H1 (cell line): ENCODE measurements at regions not wholly inside any gene's neighbourhood (a gene's known extent, or its start where the extent isn't known, plus 50 kb on each side); places are given as distances from the start of the nearest gene placed in this dataset.

Experiments used
- CTCF ChIA-PET: fragments of 300-600 bp; sonication (Branson Sonifier 250); formaldehyde crosslinking; loops from one replicate; lab custom pipeline; 2021; ENCODE audit not compliant: partially characterized antibody; lab: Charles Lee
- POLR2A ChIA-PET: fragments of 300-600 bp; sonication (Branson Sonifier 250); formaldehyde crosslinking; loops from one replicate; lab custom pipeline; 2021; ENCODE audit warnings: inconsistent platforms; ENCODE audit not compliant: partially characterized antibody; lab: Charles Lee
- DNase-seq, 2 experiments: peaks; one replicate each; pipeline versions ENCODE4 v3.0.0 to v3.0.0-alpha.2; 2010 to 2022; ENCODE audit warnings: low spot score in 2 of 2, low read depth in 1 of 2, mixed read lengths in 1 of 2
- FAIRE-seq: peaks from 2 replicates; lab custom pipeline; 2011; peaks lifted over from hg19 to GRCh38; lab: Jason Lieb, UNC
- H2AFZ ChIP-seq: 2 replicates; pipeline ENCODE4 v1.8.1; 2012; ENCODE audit warnings: low read length, inconsistent platforms
- H2AK5ac ChIP-seq: 2 replicates; pipeline ENCODE4 v1.6.1; 2013; ENCODE audit warnings: low read depth, low read length
- H2BK120ac ChIP-seq: replicated peaks from 2 replicates; pipeline ENCODE3; 2013; ENCODE audit warnings: low read depth, low read length, inconsistent platforms
- H2BK12ac ChIP-seq: 2 replicates; pipeline ENCODE4 v1.6.1; 2013; ENCODE audit warnings: low read depth, low read length
- H2BK15ac ChIP-seq: 2 replicates; pipeline ENCODE4 v1.6.1; 2013; ENCODE audit warnings: low read length
- H2BK20ac ChIP-seq: 2 replicates; pipeline ENCODE4 v1.6.1; 2013; ENCODE audit warnings: low read length
- H2BK5ac ChIP-seq: 2 replicates; pipeline ENCODE4 v1.6.1; 2013; ENCODE audit warnings: low read depth, low read length
- H3K14ac ChIP-seq: 2 replicates; pipeline ENCODE4 v1.6.1; 2013; ENCODE audit warnings: inconsistent platforms; ENCODE audit not compliant: insufficient read length
- H3K18ac ChIP-seq: 2 replicates; pipeline ENCODE4 v1.6.1; 2013; ENCODE audit warnings: low read length; ENCODE audit errors: extremely low read depth
- H3K23ac ChIP-seq: 2 replicates; pipeline ENCODE4 v1.6.1; 2013; ENCODE audit warnings: inconsistent platforms; ENCODE audit not compliant: insufficient read length
- H3K23me2 ChIP-seq: 2 replicates; pipeline ENCODE4 v1.6.1; 2013; ENCODE audit warnings: low read depth, low read length
- H3K27ac ChIP-seq: 2 replicates; pipeline ENCODE4 v1.6.1; 2011; ENCODE audit warnings: low read depth, low read length, inconsistent platforms
- H3K27me3 ChIP-seq, 4 experiments: replicated peaks in 1 of 4; 1 replicate in 1 of 4; 2 replicates in 3 of 4; pipeline versions ENCODE4 v1.6.1 to v1.8.1; 2011 to 2013; ENCODE audit warnings: low read length in 3 of 4, mild to moderate bottlenecking in 3 of 4, inconsistent platforms in 2 of 4, mixed read lengths in 2 of 4, moderate library complexity in 1 of 4; ENCODE audit not compliant: control insufficient read depth in 3 of 4, insufficient read depth in 3 of 4; ENCODE audit errors: extremely low read depth in 1 of 4
- H3K36me3 ChIP-seq, 4 experiments: 2 replicates each; pipeline versions ENCODE4 v1.6.1 to v1.8.1; 2011 to 2013; ENCODE audit warnings: mild to moderate bottlenecking in 4 of 4, low read length in 3 of 4, moderate library complexity in 2 of 4, control low read depth in 1 of 4, inconsistent platforms in 1 of 4; ENCODE audit not compliant: insufficient read depth in 4 of 4, control insufficient read depth in 2 of 4
- H3K4ac ChIP-seq: replicated peaks from 2 replicates; pipeline ENCODE3; 2013; ENCODE audit warnings: low read length, low read depth, mixed read lengths, inconsistent platforms; ENCODE audit not compliant: insufficient read length
- H3K4me1 ChIP-seq, 4 experiments: replicated peaks in 1 of 4; 1 replicate in 1 of 4; 2 replicates in 3 of 4; pipeline versions ENCODE4 v1.6.1 to v1.8.1; 2011 to 2013; ENCODE audit warnings: low read length in 3 of 4, inconsistent platforms in 2 of 4, mixed read lengths in 1 of 4; ENCODE audit not compliant: insufficient read depth in 4 of 4, control insufficient read depth in 3 of 4
- H3K4me2 ChIP-seq, 2 experiments: 2 replicates each; pipeline versions ENCODE4 v1.6.1 to v1.8.1; 2011 to 2013; ENCODE audit warnings: low read depth in 2 of 2, low read length in 2 of 2, control low read depth in 1 of 2, inconsistent platforms in 1 of 2, mild to moderate bottlenecking in 1 of 2; ENCODE audit not compliant: insufficient read depth in 1 of 2
- H3K4me3 ChIP-seq, 4 experiments: fragments of 200-600, 300-600 bp in 1 of 4; sonication (generic), shearing (Covaris generic), sonication (Bioruptor Twin) in 1 of 4; 2 replicates each; pipeline versions ENCODE4 v1.5.1 to v1.8.1; 2011 to 2016; ENCODE audit warnings: low read length in 4 of 4, low read depth in 3 of 4, control low read depth in 2 of 4, inconsistent platforms in 2 of 4, mild to moderate bottlenecking in 2 of 4, mixed read lengths in 1 of 4, moderate library complexity in 1 of 4; ENCODE audit not compliant: insufficient read depth in 2 of 4; ENCODE audit errors: extremely low read depth in 1 of 4
- H3K56ac ChIP-seq: replicated peaks from 2 replicates; pipeline ENCODE3; 2013; ENCODE audit warnings: low read depth, mild to moderate bottlenecking, mixed read lengths, low read length, inconsistent platforms; ENCODE audit not compliant: insufficient read length
- H3K79me1 ChIP-seq: 2 replicates; pipeline ENCODE4 v1.6.1; 2013; ENCODE audit warnings: low read depth, low read length, control low read depth
- H3K79me2 ChIP-seq, 2 experiments: 2 replicates each; pipeline versions ENCODE4 v1.6.1 to v1.8.1; 2012 to 2013; ENCODE audit warnings: low read length in 2 of 2, mild to moderate bottlenecking in 2 of 2, inconsistent platforms in 1 of 2; ENCODE audit not compliant: insufficient read depth in 2 of 2, control insufficient read depth in 1 of 2
- H3K9ac ChIP-seq, 4 experiments: replicated peaks in 1 of 4; 1 replicate in 1 of 4; 2 replicates in 3 of 4; pipeline versions ENCODE4 v1.6.1 to v1.8.1; 2011 to 2013; ENCODE audit warnings: low read depth in 3 of 4, low read length in 3 of 4, control low read depth in 2 of 4, mild to moderate bottlenecking in 2 of 4, moderate library complexity in 2 of 4, inconsistent platforms in 1 of 4; ENCODE audit errors: extremely low read depth in 1 of 4
- H3K9me3 ChIP-seq, 2 experiments: 2 replicates each; pipeline versions ENCODE4 v1.6.1 to v1.8.1; 2012 to 2013; ENCODE audit warnings: mild to moderate bottlenecking in 2 of 2, moderate library complexity in 2 of 2, control low read depth in 1 of 2, inconsistent platforms in 1 of 2, low read depth in 1 of 2, low read length in 1 of 2, mixed read lengths in 1 of 2; ENCODE audit not compliant: insufficient read depth in 2 of 2
- H4K20me1 ChIP-seq, 2 experiments: replicated peaks in 1 of 2; 2 replicates each; pipeline versions ENCODE3 to v1.8.1; 2011 to 2013; ENCODE audit warnings: inconsistent platforms in 2 of 2, low read length in 2 of 2, mild to moderate bottlenecking in 1 of 2; ENCODE audit not compliant: insufficient read depth in 2 of 2, control insufficient read depth in 1 of 2
- H4K5ac ChIP-seq: 2 replicates; pipeline ENCODE4 v1.6.1; 2013; ENCODE audit warnings: low read length, low read depth, mixed read lengths, inconsistent platforms; ENCODE audit not compliant: insufficient read length
- H4K8ac ChIP-seq: 2 replicates; pipeline ENCODE4 v1.8.0; 2013; ENCODE audit warnings: mild to moderate bottlenecking, moderate library complexity, low read length, inconsistent platforms; ENCODE audit not compliant: insufficient read depth; ENCODE audit errors: extremely low read depth
- H4K91ac ChIP-seq: replicated peaks from 2 replicates; pipeline ENCODE3; 2013; ENCODE audit warnings: low read length, mixed read lengths, inconsistent platforms; ENCODE audit not compliant: insufficient read length
- ASH2L ChIP-seq: fragments of 200-600, 300-600 bp; sonication (generic); IDR thresholded peaks from one replicate; pipeline ENCODE4 v1.7.1; 2017; ENCODE audit warnings: low read length
- CBX5 ChIP-seq: fragments of 300-800, 300-1000 bp; sonication (generic); IDR thresholded peaks from 2 replicates; pipeline ENCODE4 v1.7.1; 2016; ENCODE audit warnings: antibody characterized with exemption, low read length, low read depth
- CEBPB ChIP-seq: IDR thresholded peaks from 2 replicates; pipeline ENCODE4 v1.6.1; 2012; ENCODE audit warnings: low read depth, low read length
- CTCF ChIP-seq, 3 experiments: IDR thresholded peaks; 1 replicate in 2 of 3; 2 replicates in 1 of 3; pipeline versions ENCODE4 v1.5.1 to v1.6.1; 2011; ENCODE audit warnings: low read length in 3 of 3, mild to moderate bottlenecking in 3 of 3, inconsistent platforms in 2 of 3, low read depth in 1 of 3, moderate library complexity in 1 of 3; ENCODE audit not compliant: insufficient read depth in 1 of 3; ENCODE audit errors: control extremely low read depth in 1 of 3
- EZH2 ChIP-seq: fragments of 200-600 bp; sonication (generic); IDR thresholded peaks from 2 replicates; pipeline ENCODE4 v1.7.1; 2012; ENCODE audit warnings: low read depth, mild to moderate bottlenecking, moderate library complexity, low read length, inconsistent platforms; ENCODE audit not compliant: severe bottlenecking
- JUND ChIP-seq: IDR thresholded peaks from 2 replicates; pipeline ENCODE4 v1.6.1; 2011; ENCODE audit warnings: mild to moderate bottlenecking, improper control_type of control experiment, low read length
- NRF1 ChIP-seq: IDR thresholded peaks from 2 replicates; pipeline ENCODE4 v1.6.1; 2011; ENCODE audit warnings: mild to moderate bottlenecking, low read depth, low read length, improper control_type of control experiment
- POU5F1 ChIP-seq: IDR thresholded peaks from 2 replicates; pipeline ENCODE4 v1.6.1; 2011; ENCODE audit warnings: low read depth, mild to moderate bottlenecking, low read length, moderate library complexity
- RXRA ChIP-seq: IDR thresholded peaks from 2 replicates; pipeline ENCODE4 v1.6.1; 2011; ENCODE audit warnings: low read depth, mild to moderate bottlenecking, low read length, moderate library complexity; ENCODE audit not compliant: insufficient read depth
- TEAD4 ChIP-seq: IDR thresholded peaks from 2 replicates; pipeline ENCODE4 v1.6.1; 2012; ENCODE audit warnings: low read depth, low read length, inconsistent platforms, mixed read lengths
- YY1 ChIP-seq: IDR thresholded peaks from 2 replicates; pipeline ENCODE4 v1.6.1; 2011; ENCODE audit warnings: low read depth, mild to moderate bottlenecking, low read length
- WGBS, 2 experiments: shearing (Covaris generic) in 1 of 2; methylation state at CpG; one replicate each; pipeline versions ENCODE4 v1.1.6 to v1.1.7; 2013 to 2015; ENCODE audit warnings: low lambda C conversion rate in 2 of 2, mixed read lengths in 2 of 2, inconsistent platforms in 1 of 2, low coverage in 1 of 2, missing lambda C conversion rate in 1 of 2; ENCODE audit not compliant: insufficient replicate concordance in 2 of 2, insufficient coverage in 1 of 2, insufficient read length in 1 of 2; ENCODE audit errors: extremely low coverage in 1 of 2, missing lambda C conversion rate in 1 of 2; 5-methylcytosine and 5-hydroxymethylcytosine counted together

GRCh38 chr20:48159145-48160008 is 374.1 kb upstream of the SULF2 start:
- Histone ChIP-seq H3K9ac (no peak overlapping the region), H4K5ac (no peak overlapping the region), H3K56ac (no peak overlapping the region), H4K8ac (no peak overlapping the region; the same call in 1 of the 2 replicates), H2BK120ac (no peak overlapping the region), H3K79me1 (no peaks in the 10 kb centered on the region), H3K9me3 (peaks cover 12 to 16% of the 10 kb centered on the region in 2 experiments), H3K14ac (no peak overlapping the region), H3K79me2 (no peaks in the 10 kb centered on the region), H3K4me2 (no peak overlapping the region), H3K4me1 (no peaks in the 10 kb centered on the region; a peak in 1 of 7 replicates), H4K20me1 (peaks cover 0 to 3% of the 10 kb centered on the region in 2 experiments), H3K18ac (no peak overlapping the region), H3K4me3 (no peak overlapping the region), H2BK15ac (peak overlapping the region; percentile 89; the same call in 1 of the 2 replicates), H3K23ac (no peak overlapping the region), H2BK5ac (no peak overlapping the region), H2BK12ac (no peak overlapping the region), H3K23me2 (peaks cover 2% of the 10 kb centered on the region; the same call in 1 of the 2 replicates), H2AK5ac (no peak overlapping the region), H2BK20ac (no peak overlapping the region), H3K27ac (no peak overlapping the region), H3K36me3 (no peaks in the 10 kb centered on the region), H3K4ac (no peak overlapping the region), H4K91ac (no peak overlapping the region), H2AFZ (no peak overlapping the region), H3K27me3 (no peaks in the 10 kb centered on the region)
- CTCF ChIA-PET, result interaction anchor here (1.0 kb wide), 1 partner anchor 13 kb away, joined by 4 read pairs; no protein-coding TSS in a partner anchor
- no peak for FAIRE-seq
- WGBS, 2 experiments, result 82 to 100% methylated on average over 1 to 11 of the region's 11 CpGs
- POLR2A ChIA-PET, result no interaction called here
- no peak for DNase-seq
- TF ChIP-seq CBX5 (no peak), EZH2 (no peak), RXRA (no peak), NRF1 (no peak), YY1 (no peak), POU5F1 (no peak), JUND (no peak), ASH2L (no peak), CTCF (IDR thresholded peaks at IDR 0.05; ENCODE audit: control extremely low read depth in 1 of 3, insufficient read depth in 1 of 3, low read depth in 1 of 3, low read length in 3 of 3) (no peak), TEAD4 (no peak), CEBPB (no peak)
